Activated naive CD4-positive, alpha-beta T cell treated with Interleukin-2 at 50 U/mL for 16 hours (primary cell): ENCODE measurements at regions not wholly inside any gene's neighbourhood (a gene's known extent, or its start where the extent isn't known, plus 50 kb on each side); places are given as distances from the start of the nearest gene placed in this dataset.
"Not testable (repeated sequence)": the region's sequence is repeated elsewhere in the genome, so short reads cannot be mapped to it uniquely, and the experiment has no call there.

Source experiments
- DNase-seq: peaks from one replicate; pipeline ENCODE4 v3.0.0-alpha.2; 2020

- no peak for DNase-seq
Measured at GRCh38 chr1:212495766-212496494, 63.2 kb downstream of the NENF start.

- no peak for DNase-seq
Measured at GRCh38 chr1:212496682-212497081, 64.0 kb downstream of the NENF start.

GRCh38 chr1:212497553-212497952 is 64.8 kb downstream of the NENF start:
- DNase-seq, result no peak

GRCh38 chr1:212498283-212499040 is 65.7 kb downstream of the NENF start:
- no peak for DNase-seq

- DNase-seq, result no peak
Measured at GRCh38 chr1:212500351-212500750, 67.6 kb downstream of the NENF start.

GRCh38 chr1:212500983-212501382 is 68.3 kb downstream of the NENF start:
- DNase-seq, result no peak

- DNase-seq, result no peak
Measured at GRCh38 chr1:212503714-212504113, 71.0 kb downstream of the NENF start.

GRCh38 chr1:212504171-212504803 is 71.6 kb downstream of the NENF start:
- DNase-seq, result no peak

- DNase-seq, result no peak
Measured at GRCh38 chr1:212506666-212507065, 73.9 kb downstream of the NENF start.

- DNase-seq, result no peak
Measured at GRCh38 chr1:212507369-212507768, 74.6 kb downstream of the NENF start.

- no peak for DNase-seq
Measured at GRCh38 chr1:212512816-212513559, 80.3 kb downstream of the NENF start.

- no peak for DNase-seq
Measured at GRCh38 chr1:212513586-212513985, 80.9 kb downstream of the NENF start.

- no peak for DNase-seq
Measured at GRCh38 chr1:212514056-212514614, 81.4 kb downstream of the NENF start.

GRCh38 chr1:212514782-212515181 is 82.1 kb downstream of the NENF start:
- DNase-seq, result no peak

GRCh38 chr1:212515329-212515760 is 82.6 kb downstream of the NENF start:
- no peak for DNase-seq

GRCh38 chr1:212516012-212516411 is 83.3 kb downstream of the NENF start:
- DNase-seq, result not testable (repeated sequence)

- no peak for DNase-seq
Measured at GRCh38 chr1:212518188-212519054, 85.7 kb downstream of the NENF start.

- DNase-seq, result no peak
Measured at GRCh38 chr1:212519131-212519530, 86.4 kb downstream of the NENF start.

- DNase-seq, result no peak
Measured at GRCh38 chr1:212520299-212520698, 87.6 kb downstream of the NENF start.

GRCh38 chr1:212520746-212521145 is 87.8 kb upstream of the ATF3 start:
- no peak for DNase-seq

- no peak for DNase-seq
Measured at GRCh38 chr1:212525479-212526110, 83.0 kb upstream of the ATF3 start.
